ENCODE measurements at regions not wholly inside any gene's neighbourhood (a gene's known extent, or its start where the extent isn't known, plus 50 kb on each side); places are given as distances from the start of the nearest gene placed in this dataset.
"Not testable (repeated sequence)": the region's sequence is repeated elsewhere in the genome, so short reads cannot be mapped to it uniquely, and the experiment has no call there.

DNA sequence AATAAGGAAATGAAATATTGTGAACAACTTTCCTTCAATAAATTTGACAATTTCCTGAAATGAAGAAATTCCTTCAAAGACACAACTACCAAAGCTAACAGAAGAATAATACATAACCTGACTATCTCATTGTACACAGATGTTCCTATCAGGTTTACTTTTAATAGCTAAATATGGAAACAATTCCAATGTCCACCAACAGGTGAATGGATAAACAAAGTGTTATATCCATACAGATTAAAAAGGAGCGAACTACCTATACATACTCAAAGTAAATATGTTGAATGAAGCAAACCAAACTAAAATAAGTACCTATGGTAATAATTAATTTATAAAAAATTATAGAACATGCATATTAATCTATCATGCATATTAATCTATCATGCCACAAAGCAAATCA lies 554.9 kb downstream of the PPP4R3C start:
- DNase-seq (ENCODE audit: low read depth in 3 of 3, low spot score in 2 of 3): no peak

GRCh38 chrX:26889574-26889973 lies 573.6 kb downstream of the PPP4R3C start:
- no peak for DNase-seq (ENCODE audit: low read depth in 3 of 3, low spot score in 2 of 3)

GRCh38 chrX:26873736-26874135 lies 589.4 kb downstream of the PPP4R3C start:
- no peak for DNase-seq (ENCODE audit: low read depth in 3 of 3, low spot score in 2 of 3)

DNA sequence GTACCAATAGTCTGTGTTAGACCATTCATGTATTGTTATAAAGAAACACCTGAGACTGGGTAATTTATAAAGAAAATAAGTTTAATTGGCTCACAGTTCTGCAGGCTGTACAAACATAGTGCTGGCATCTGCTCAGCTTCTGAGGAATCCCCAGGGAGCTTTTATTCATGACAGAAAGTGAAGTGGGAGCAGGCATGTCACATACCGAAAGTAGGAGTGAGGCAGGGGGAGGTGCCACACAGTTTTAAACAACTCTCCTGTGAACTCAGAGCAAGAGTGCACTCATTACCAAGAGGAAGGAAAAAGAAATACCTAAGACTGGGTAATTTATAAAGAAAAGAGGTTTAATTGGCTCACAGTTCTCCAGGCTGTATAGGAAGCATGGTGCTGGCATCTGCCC lies 591.2 kb downstream of the PPP4R3C start:
- DNase-seq (ENCODE audit: low read depth in 3 of 3, low spot score in 2 of 3): no peak

DNA sequence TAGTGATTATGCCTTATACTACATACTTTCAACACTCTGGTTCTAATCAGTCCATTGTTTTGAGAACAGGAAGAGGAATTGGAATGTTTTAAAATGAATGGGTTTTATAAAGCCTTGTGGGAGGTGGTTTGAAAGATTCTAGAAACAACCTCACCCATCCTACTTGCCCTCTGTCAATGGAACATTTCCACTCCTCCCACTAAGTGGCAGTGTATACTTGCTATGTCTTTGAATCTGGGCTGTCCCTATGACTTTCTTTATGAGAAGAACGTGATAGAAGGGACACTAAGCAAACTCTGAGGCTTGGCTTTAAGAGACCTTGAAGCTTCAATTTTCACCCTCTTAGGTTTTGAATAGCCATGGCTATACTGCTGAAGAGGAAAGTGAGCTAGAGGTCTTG lies 611.2 kb downstream of the PPP4R3C start:
- no peak for DNase-seq (ENCODE audit: low read depth in 3 of 3, low spot score in 2 of 3)

DNA sequence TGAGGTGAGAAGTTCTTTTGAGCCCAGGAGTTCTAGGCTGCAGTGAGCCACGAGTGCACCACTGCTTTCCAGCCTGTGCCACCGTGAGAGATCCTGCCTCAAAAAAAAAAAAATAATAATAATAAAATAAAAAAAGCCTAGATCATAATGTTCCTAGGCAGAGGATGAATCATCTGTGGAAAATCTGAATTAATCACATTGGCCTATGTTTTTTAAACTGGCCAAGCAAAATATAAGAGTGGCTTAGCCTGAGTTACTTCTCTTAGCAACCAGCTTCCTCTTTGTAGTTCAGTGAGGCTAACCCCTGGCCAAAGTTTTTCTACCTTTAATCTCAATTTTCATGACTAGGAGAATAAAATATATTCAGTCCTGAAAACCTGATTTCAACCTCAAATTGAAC lies 614.6 kb downstream of the PPP4R3C start:
- no peak for DNase-seq (ENCODE audit: low read depth in 3 of 3, low spot score in 2 of 3)

- DNase-seq (ENCODE audit: low read depth in 3 of 3, low spot score in 2 of 3): no peak
These were observed 618.1 kb downstream of the PPP4R3C start for GRCh38 chrX:26845056-26845455.

GRCh38 chrX:26822448-26822847 lies 606.5 kb downstream of the MAGEB5 start:
- no peak for DNase-seq (ENCODE audit: low read depth in 3 of 3, low spot score in 2 of 3)

GRCh38 chrX:26789751-26790150 lies 573.8 kb downstream of the MAGEB5 start:
- DNase-seq (ENCODE audit: low read depth in 3 of 3, low spot score in 2 of 3): no peak

GRCh38 chrX:26788402-26788998 lies 572.5 kb downstream of the MAGEB5 start:
- no peak for DNase-seq (ENCODE audit: low read depth in 3 of 3, low spot score in 2 of 3)

DNA sequence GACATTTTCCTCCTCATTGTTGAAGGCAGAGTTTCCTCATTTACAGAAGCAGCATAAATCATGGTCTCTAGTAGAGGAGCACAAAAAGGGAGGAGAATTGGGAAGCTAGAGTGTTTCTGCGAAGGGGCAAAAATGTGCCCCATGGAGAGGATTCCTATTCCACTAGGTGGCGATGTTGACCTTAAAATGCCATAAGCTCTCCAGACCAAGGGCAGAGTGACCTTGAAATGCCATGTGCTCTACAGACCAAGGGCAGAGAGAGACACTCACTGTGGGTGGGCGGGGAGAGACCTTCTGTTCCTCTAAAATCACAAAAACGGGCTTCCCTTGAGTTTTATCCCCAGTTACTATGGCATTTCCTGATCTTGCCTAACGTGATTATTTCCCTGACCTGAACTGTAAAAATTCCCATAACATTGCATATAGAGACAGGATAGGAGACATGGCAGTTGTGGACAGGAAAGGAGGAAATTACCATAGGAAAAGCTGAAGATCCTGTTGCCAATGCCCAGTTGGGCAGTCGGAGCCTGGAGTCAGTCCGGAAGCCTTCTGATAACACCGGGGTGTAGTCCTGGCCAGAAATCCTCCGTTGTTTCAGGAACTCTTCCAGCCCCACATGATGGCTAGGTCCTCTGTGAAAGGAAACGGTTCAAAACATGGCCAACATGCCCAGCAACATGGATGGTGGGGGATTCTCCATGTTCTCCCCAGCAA lies 567.7 kb downstream of the MAGEB5 start:
- DNase-seq (ENCODE audit: low read depth in 3 of 3, low spot score in 2 of 3): peak in 1 of 3 donors; percentile 1

- no peak for DNase-seq (ENCODE audit: low read depth in 3 of 3, low spot score in 2 of 3)
These were observed 562.4 kb downstream of the MAGEB5 start for GRCh38 chrX:26778320-26778888.

DNA sequence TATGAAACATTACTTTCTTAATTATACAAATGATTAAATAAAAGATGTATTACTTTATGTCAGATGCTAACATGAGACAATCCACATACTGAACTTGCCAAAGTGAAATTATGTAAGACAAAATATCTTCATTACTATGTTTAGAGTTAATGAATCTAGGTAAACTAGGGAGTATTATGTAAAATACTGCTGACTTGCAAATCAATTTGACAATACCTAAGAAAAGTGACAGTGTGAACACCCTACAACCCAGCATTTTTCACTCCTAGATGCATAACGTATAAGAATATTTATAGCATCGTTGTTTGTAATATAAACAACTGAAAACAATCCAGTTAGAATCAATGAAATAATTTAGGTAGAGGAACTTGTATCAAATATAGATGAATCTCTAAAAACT lies 546.3 kb downstream of the MAGEB5 start:
- no peak for DNase-seq (ENCODE audit: low read depth in 3 of 3, low spot score in 2 of 3)

GRCh38 chrX:26755760-26756159 lies 539.8 kb downstream of the MAGEB5 start:
- not testable (repeated sequence) for DNase-seq (ENCODE audit: low read depth in 3 of 3, low spot score in 2 of 3)

- DNase-seq (ENCODE audit: low read depth in 3 of 3, low spot score in 2 of 3): no peak
These were observed 531.9 kb downstream of the MAGEB5 start for GRCh38 chrX:26747877-26748276.

GRCh38 chrX:26722666-26723428 lies 506.9 kb downstream of the MAGEB5 start:
- no peak for DNase-seq (ENCODE audit: low read depth in 3 of 3, low spot score in 2 of 3)

DNA sequence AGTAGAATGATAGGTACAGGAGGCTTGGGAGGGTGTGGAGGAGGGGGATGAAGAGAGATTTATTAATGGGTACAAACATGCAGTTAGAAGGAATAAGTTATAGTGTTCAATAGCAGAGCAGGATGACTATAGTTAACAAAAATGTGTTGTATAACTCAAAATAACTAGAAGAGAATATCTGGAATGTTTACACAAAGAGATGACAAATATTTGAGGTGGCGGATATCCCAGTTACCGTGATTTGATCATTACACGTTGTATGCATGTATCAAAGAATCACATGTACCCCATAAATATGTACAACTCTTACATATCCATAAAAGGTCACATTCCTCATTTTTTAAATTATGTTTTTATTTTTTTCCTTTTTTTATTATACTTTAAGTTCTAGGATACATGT lies 456.6 kb downstream of the MAGEB5 start:
- DNase-seq (ENCODE audit: low read depth in 3 of 3, low spot score in 2 of 3): no peak

DNA sequence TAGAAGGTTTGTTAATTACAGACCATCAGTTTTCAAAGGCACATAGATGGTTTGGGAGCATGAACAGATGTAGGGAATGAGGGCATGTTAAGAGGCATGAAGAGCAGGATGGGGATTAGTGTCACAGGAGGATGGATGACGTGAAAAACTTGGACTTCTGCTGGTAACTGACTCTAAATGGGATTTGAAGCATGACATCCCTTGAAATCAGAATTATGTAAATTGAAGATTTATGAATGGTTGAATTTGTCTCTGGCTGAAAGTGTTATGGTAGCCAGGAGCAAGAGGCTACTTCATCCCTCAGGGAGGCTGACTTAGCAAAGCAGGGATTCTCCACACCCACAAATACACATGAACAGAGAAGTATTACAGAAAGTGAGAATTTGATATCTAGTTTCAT lies 454.6 kb downstream of the MAGEB5 start:
- DNase-seq (ENCODE audit: low read depth in 3 of 3, low spot score in 2 of 3): no peak

GRCh38 chrX:26664919-26665318 lies 448.9 kb downstream of the MAGEB5 start:
- DNase-seq (ENCODE audit: low read depth in 3 of 3, low spot score in 2 of 3): no peak

DNA sequence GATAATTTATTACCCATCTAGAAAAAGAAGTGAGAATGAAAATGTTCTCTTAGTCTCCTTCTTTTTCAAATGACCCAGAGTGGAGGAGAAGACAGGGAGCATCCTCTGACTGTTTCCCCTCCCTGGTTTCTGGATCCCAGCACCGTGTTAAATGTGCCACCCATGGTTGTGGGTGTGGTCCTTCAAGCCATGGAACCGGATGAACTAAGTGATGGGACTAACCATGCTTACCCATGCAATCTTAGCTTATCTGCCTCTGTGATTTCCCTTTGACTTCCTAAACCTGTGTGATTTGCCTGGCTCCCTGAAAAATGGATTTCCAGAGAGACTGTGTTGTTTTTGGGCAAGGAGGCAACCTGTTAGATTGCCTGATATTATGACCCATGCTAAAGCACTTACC lies 437.1 kb downstream of the MAGEB5 start:
- no peak for DNase-seq (ENCODE audit: low read depth in 3 of 3, low spot score in 2 of 3)

GRCh38 chrX:26651755-26652154 lies 435.8 kb downstream of the MAGEB5 start:
- DNase-seq (ENCODE audit: low read depth in 3 of 3, low spot score in 2 of 3): no peak

- DNase-seq (ENCODE audit: low read depth in 3 of 3, low spot score in 2 of 3): no peak
These were observed 433.6 kb downstream of the MAGEB5 start for GRCh38 chrX:26649534-26649933.
